ENCODE measurements at regions not wholly inside any gene's neighbourhood (a gene's known extent, or its start where the extent isn't known, plus 50 kb on each side); places are given as distances from the start of the nearest gene placed in this dataset.

DNA sequence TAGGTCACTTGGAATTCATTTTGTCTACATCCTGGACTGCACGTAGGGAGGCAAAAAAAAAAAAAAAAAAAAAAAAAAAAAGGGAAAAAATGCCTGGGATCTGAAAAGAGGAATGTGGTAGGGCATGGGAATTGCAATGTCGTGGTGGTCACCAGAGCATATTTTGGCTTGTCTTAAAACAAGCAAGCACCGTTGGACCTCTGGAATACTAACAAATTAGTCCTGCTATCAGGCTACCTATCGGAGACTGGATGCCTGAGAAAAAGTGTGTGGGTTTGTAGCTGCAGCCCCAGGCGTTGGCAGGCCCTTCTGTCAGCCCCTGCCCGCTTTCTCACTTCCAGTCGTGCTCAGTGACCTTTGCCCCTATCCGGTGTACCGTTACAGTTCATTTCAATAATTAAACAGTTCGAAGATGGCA, 588.5 kb upstream of the ZEB2 start:
- TF ChIP-seq ZBTB17 (tag by site-specific recombination; IDR thresholded peaks at IDR 0.05) (no peak), SCRT2 (tag by site-specific recombination; IDR thresholded peaks at IDR 0.05) (no peak), HOXD13 (CRISPR knock-in tag; IDR thresholded peaks at IDR 0.05; ENCODE audit: borderline replicate concordance) (no peak), ZNF324 (tag by site-specific recombination; IDR thresholded peaks at IDR 0.05) (no peak)
- TF ChIP-seq, protein P1, sequence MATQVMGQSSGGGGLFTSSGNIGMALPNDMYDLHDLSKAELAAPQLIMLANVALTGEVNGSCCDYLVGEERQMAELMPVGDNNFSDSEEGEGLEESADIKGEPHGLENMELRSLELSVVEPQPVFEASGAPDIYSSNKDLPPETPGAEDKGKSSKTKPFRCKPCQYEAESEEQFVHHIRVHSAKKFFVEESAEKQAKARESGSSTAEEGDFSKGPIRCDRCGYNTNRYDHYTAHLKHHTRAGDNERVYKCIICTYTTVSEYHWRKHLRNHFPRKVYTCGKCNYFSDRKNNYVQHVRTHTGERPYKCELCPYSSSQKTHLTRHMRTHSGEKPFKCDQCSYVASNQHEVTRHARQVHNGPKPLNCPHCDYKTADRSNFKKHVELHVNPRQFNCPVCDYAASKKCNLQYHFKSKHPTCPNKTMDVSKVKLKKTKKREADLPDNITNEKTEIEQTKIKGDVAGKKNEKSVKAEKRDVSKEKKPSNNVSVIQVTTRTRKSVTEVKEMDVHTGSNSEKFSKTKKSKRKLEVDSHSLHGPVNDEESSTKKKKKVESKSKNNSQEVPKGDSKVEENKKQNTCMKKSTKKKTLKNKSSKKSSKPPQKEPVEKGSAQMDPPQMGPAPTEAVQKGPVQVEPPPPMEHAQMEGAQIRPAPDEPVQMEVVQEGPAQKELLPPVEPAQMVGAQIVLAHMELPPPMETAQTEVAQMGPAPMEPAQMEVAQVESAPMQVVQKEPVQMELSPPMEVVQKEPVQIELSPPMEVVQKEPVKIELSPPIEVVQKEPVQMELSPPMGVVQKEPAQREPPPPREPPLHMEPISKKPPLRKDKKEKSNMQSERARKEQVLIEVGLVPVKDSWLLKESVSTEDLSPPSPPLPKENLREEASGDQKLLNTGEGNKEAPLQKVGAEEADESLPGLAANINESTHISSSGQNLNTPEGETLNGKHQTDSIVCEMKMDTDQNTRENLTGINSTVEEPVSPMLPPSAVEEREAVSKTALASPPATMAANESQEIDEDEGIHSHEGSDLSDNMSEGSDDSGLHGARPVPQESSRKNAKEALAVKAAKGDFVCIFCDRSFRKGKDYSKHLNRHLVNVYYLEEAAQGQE (tag by site-specific recombination; IDR thresholded peaks at IDR 0.05), result no peak
- TF ChIP-seq, protein P2, sequence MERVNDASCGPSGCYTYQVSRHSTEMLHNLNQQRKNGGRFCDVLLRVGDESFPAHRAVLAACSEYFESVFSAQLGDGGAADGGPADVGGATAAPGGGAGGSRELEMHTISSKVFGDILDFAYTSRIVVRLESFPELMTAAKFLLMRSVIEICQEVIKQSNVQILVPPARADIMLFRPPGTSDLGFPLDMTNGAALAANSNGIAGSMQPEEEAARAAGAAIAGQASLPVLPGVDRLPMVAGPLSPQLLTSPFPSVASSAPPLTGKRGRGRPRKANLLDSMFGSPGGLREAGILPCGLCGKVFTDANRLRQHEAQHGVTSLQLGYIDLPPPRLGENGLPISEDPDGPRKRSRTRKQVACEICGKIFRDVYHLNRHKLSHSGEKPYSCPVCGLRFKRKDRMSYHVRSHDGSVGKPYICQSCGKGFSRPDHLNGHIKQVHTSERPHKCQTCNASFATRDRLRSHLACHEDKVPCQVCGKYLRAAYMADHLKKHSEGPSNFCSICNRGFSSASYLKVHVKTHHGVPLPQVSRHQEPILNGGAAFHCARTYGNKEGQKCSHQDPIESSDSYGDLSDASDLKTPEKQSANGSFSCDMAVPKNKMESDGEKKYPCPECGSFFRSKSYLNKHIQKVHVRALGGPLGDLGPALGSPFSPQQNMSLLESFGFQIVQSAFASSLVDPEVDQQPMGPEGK (tag by site-specific recombination; IDR thresholded peaks at IDR 0.05), result no peak
- TF ChIP-seq, protein P3, sequence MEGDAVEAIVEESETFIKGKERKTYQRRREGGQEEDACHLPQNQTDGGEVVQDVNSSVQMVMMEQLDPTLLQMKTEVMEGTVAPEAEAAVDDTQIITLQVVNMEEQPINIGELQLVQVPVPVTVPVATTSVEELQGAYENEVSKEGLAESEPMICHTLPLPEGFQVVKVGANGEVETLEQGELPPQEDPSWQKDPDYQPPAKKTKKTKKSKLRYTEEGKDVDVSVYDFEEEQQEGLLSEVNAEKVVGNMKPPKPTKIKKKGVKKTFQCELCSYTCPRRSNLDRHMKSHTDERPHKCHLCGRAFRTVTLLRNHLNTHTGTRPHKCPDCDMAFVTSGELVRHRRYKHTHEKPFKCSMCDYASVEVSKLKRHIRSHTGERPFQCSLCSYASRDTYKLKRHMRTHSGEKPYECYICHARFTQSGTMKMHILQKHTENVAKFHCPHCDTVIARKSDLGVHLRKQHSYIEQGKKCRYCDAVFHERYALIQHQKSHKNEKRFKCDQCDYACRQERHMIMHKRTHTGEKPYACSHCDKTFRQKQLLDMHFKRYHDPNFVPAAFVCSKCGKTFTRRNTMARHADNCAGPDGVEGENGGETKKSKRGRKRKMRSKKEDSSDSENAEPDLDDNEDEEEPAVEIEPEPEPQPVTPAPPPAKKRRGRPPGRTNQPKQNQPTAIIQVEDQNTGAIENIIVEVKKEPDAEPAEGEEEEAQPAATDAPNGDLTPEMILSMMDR (tag by site-specific recombination; IDR thresholded peaks at IDR 0.05), result no peak
- TF ChIP-seq, protein P4, sequence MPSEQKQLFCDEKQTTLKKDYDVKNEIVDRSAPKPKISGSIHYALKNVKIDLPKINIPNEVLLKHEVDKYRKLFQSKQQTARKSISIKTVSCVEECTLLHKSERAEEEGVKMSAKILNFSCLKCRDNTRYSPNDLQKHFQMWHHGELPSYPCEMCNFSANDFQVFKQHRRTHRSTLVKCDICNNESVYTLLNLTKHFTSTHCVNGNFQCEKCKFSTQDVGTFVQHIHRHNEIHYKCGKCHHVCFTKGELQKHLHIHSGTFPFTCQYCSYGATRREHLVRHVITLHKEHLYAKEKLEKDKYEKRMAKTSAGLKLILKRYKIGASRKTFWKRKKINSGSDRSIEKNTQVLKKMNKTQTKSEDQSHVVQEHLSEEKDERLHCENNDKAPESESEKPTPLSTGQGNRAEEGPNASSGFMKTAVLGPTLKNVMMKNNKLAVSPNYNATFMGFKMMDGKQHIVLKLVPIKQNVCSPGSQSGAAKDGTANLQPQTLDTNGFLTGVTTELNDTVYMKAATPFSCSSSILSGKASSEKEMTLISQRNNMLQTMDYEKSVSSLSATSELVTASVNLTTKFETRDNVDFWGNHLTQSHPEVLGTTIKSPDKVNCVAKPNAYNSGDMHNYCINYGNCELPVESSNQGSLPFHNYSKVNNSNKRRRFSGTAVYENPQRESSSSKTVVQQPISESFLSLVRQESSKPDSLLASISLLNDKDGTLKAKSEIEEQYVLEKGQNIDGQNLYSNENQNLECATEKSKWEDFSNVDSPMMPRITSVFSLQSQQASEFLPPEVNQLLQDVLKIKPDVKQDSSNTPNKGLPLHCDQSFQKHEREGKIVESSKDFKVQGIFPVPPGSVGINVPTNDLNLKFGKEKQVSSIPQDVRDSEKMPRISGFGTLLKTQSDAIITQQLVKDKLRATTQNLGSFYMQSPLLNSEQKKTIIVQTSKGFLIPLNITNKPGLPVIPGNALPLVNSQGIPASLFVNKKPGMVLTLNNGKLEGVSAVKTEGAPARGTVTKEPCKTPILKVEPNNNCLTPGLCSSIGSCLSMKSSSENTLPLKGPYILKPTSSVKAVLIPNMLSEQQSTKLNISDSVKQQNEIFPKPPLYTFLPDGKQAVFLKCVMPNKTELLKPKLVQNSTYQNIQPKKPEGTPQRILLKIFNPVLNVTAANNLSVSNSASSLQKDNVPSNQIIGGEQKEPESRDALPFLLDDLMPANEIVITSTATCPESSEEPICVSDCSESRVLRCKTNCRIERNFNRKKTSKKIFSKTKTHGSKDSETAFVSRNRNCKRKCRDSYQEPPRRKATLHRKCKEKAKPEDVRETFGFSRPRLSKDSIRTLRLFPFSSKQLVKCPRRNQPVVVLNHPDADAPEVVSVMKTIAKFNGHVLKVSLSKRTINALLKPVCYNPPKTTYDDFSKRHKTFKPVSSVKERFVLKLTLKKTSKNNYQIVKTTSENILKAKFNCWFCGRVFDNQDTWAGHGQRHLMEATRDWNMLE (tag by site-specific recombination; conservative IDR thresholded peaks at IDR 0.05; ENCODE audit: low read depth), result no peak

All from HEK293 (cell line).